ENCODE measurements at regions not wholly inside any gene's neighbourhood (a gene's known extent, or its start where the extent isn't known, plus 50 kb on each side); places are given as distances from the start of the nearest gene placed in this dataset.

- H3K27ac ChIP-seq = no peak overlapping the region
- no peaks in the 10 kb centered on the region for H3K9me3 ChIP-seq
- H3K27me3 ChIP-seq = no peaks in the 10 kb centered on the region
- TF ChIP-seq POLR2A (IDR thresholded peaks at IDR 0.05) (no peak), CTCF (IDR thresholded peaks at IDR 0.05) (no peak), EP300 (IDR thresholded peaks at IDR 0.05) (no peak), POLR2AphosphoS5 (IDR thresholded peaks at IDR 0.05) (no peak)
- H3K4me3 ChIP-seq = no peak overlapping the region
- intact Hi-C loops (cut with DNase I) = no loop called here
- no peak for DNase-seq
- no peaks in the 10 kb centered on the region for H3K36me3 ChIP-seq
- peaks cover 0 to 13% (median 8%) of the 10 kb centered on the region in 4 donors for H3K4me1 ChIP-seq
- WGBS, 2 donors = 48 to 59% methylated on average over 1 of the region's 1 CpG
Observed at GRCh38 chr12:61781021-61781581, 479.1 kb upstream of the USP15 start.

- no peak overlapping the region for H3K4me3 ChIP-seq
Observed at GRCh38 chr12:61796846-61797245, 463.4 kb upstream of the USP15 start.

GRCh38 chr12:61797266-61797665, 462.9 kb upstream of the USP15 start:
- intact Hi-C loops (cut with DNase I) = no loop called here
- H3K9me3 ChIP-seq = no peaks in the 10 kb centered on the region
- H3K27ac ChIP-seq = no peak overlapping the region
- no peak for DNase-seq
- no peak for TF ChIP-seq POLR2AphosphoS5 (IDR thresholded peaks at IDR 0.05)
- TF ChIP-seq POLR2A (IDR thresholded peaks at IDR 0.05) = no peak
- no peak for TF ChIP-seq CTCF (IDR thresholded peaks at IDR 0.05)
- no peak for TF ChIP-seq EP300 (IDR thresholded peaks at IDR 0.05)
- 7 to 15% methylated on average over 1 of the region's 1 CpG for WGBS, 2 donors
- H3K4me3 ChIP-seq = no peak overlapping the region
- H3K4me1 ChIP-seq = no peaks in the 10 kb centered on the region
- H3K36me3 ChIP-seq = no peaks in the 10 kb centered on the region
- H3K27me3 ChIP-seq = no peaks in the 10 kb centered on the region

More at GRCh38 chr12:61796846-61797245, 463.4 kb upstream of the USP15 start:
- WGBS, 2 donors = 70 to 71% methylated on average over 1 of the region's 1 CpG
- no peaks in the 10 kb centered on the region for H3K9me3 ChIP-seq
- H3K36me3 ChIP-seq = no peaks in the 10 kb centered on the region
- H3K4me1 ChIP-seq = no peaks in the 10 kb centered on the region
- no peak for DNase-seq
- TF ChIP-seq POLR2A (IDR thresholded peaks at IDR 0.05) (no peak), CTCF (IDR thresholded peaks at IDR 0.05) (no peak), EP300 (IDR thresholded peaks at IDR 0.05) (no peak), POLR2AphosphoS5 (IDR thresholded peaks at IDR 0.05) (no peak)
- intact Hi-C loops (cut with DNase I) = no loop called here
- H3K27ac ChIP-seq = no peak overlapping the region
- H3K27me3 ChIP-seq = no peaks in the 10 kb centered on the region

- Histone ChIP-seq H3K9me3 (no peaks in the 10 kb centered on the region), H3K36me3 (no peaks in the 10 kb centered on the region), H3K4me1 (no peaks in the 10 kb centered on the region), H3K27ac (no peak overlapping the region), H3K4me3 (no peak overlapping the region), H3K27me3 (no peaks in the 10 kb centered on the region)
- DNase-seq = no peak
- intact Hi-C loops (cut with DNase I) = no loop called here
- no peak for TF ChIP-seq EP300 (IDR thresholded peaks at IDR 0.05)
- TF ChIP-seq POLR2A (IDR thresholded peaks at IDR 0.05) = no peak
- TF ChIP-seq CTCF (IDR thresholded peaks at IDR 0.05) = no peak
- TF ChIP-seq POLR2AphosphoS5 (IDR thresholded peaks at IDR 0.05) = no peak
Observed at GRCh38 chr12:61798778-61799177, 461.4 kb upstream of the USP15 start.

GRCh38 chr12:61804301-61804700, 455.9 kb upstream of the USP15 start:
- no peak for DNase-seq
- Histone ChIP-seq H3K4me3 (no peak overlapping the region), H3K9me3 (peaks cover 0 to 2% (median 0%) of the 10 kb centered on the region in 4 donors), H3K27me3 (no peaks in the 10 kb centered on the region), H3K27ac (no peak overlapping the region), H3K36me3 (no peaks in the 10 kb centered on the region), H3K4me1 (no peaks in the 10 kb centered on the region)
- TF ChIP-seq POLR2AphosphoS5 (IDR thresholded peaks at IDR 0.05) = no peak
- no peak for TF ChIP-seq POLR2A (IDR thresholded peaks at IDR 0.05)
- no peak for TF ChIP-seq EP300 (IDR thresholded peaks at IDR 0.05)
- TF ChIP-seq CTCF (IDR thresholded peaks at IDR 0.05) = no peak
- intact Hi-C loops (cut with DNase I) = no loop called here

All from sigmoid colon (tissue), 6 donors.